ENCODE measurements at regions not wholly inside any gene's neighbourhood (a gene's known extent, or its start where the extent isn't known, plus 50 kb on each side); places are given as distances from the start of the nearest gene placed in this dataset.

DNA sequence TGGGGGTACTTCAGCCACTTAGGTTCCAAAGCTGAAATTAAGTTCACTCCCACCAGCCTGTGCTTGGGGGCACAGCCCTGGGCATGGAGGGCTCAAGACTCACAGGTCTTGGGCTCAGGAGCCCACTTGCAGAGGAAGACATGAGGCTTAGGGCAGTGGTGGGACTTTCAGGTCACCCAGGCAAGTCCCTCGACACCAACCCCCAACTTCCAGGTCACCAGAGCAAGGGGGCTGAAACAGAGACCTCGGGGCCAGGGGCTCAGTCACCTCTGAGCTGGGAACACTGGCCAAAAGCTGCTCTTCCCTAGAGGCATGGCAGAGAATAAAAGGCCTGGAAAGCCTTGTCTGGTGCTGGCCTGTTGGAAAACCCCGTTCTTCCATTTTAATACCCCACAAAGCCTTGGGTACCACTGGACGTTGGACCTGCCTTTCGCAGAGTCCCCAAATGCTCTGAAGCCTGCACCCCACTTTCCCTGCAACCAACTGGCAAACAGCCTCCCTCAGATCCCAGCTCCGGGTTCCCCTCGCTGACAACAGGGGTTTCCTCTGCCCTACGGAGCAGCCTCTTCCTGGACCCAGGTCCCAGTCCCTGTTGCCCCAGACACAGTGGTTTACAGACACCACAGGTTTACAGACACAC lies 160.9 kb upstream of the PMEPA1 start:
- no peak overlapping the region for H3K9ac ChIP-seq (ENCODE audit: low read length)
- no peak for ATAC-seq
- H3K9me2 ChIP-seq (ENCODE audit: insufficient read depth): no peaks in the 10 kb centered on the region
- H3K36me3 ChIP-seq (ENCODE audit: control insufficient read depth in 1 of 2, insufficient read depth in 2 of 2, low read length in 2 of 2): no peaks in the 10 kb centered on the region
- H3K4me2 ChIP-seq (ENCODE audit: low read length): no peak overlapping the region
- CTCF ChIA-PET: no interaction called here
- no peak for DNase-seq (ENCODE audit: low read depth, low spot score)
- no peak overlapping the region for H3K4me3 ChIP-seq (replicated peaks in 1 of 2; ENCODE audit: low read depth in 1 of 2, low read length in 2 of 2)
- RAD21 ChIA-PET (ENCODE audit: low non-redundant PET in 1 of 2, low total read pairs in 2 of 2, uncharacterized antibody in 2 of 2, unreplicated experiment in 2 of 2): no interaction called here
- BruUV-seq (replicated peaks): no TSS peak
- H3K4me1 ChIP-seq (ENCODE audit: control insufficient read depth in 1 of 2, insufficient read depth in 2 of 2, low read length in 2 of 2): no peaks in the 10 kb centered on the region
- H4K20me1 ChIP-seq (ENCODE audit: insufficient read depth): no peaks in the 10 kb centered on the region
- H3K27me3 ChIP-seq (ENCODE audit: insufficient read depth, low read length): peaks cover 52% of the 10 kb centered on the region
- H3K79me2 ChIP-seq (ENCODE audit: insufficient read depth, low read length): no peaks in the 10 kb centered on the region
- no peak overlapping the region for H3K27ac ChIP-seq (ENCODE audit: low read depth, low read length)
- no peaks in the 10 kb centered on the region for H3K9me3 ChIP-seq (ENCODE audit: control insufficient read depth in 1 of 2, insufficient read depth in 1 of 2, low read depth in 1 of 2, low read length in 2 of 2)
- H2AFZ ChIP-seq (ENCODE audit: low read depth, low read length, poor library complexity, severe bottlenecking): no peak overlapping the region
- intact Hi-C loops (cut with micrococcal nuclease): no loop called here
- POLR2A ChIA-PET: no interaction called here
- TF ChIP-seq POLR2A (IDR thresholded peaks at IDR 0.05; ENCODE audit: borderline replicate concordance, extremely low read depth, insufficient read depth, insufficient read length): no peak
- no peak for TF ChIP-seq YY1 (IDR thresholded peaks at IDR 0.05; ENCODE audit: extremely low read depth, insufficient replicate concordance, low read depth, low read length)
- no peak for TF ChIP-seq JUND (IDR thresholded peaks at IDR 0.05)
- TF ChIP-seq ATF3 (IDR thresholded peaks at IDR 0.05): no peak
- TF ChIP-seq CEBPB (IDR thresholded peaks at IDR 0.05; ENCODE audit: low read depth): no peak
- no peak for TF ChIP-seq ZFX (IDR thresholded peaks at IDR 0.05)
- TF ChIP-seq SRF (IDR thresholded peaks at IDR 0.05; ENCODE audit: low read depth): no peak
- no peak for TF ChIP-seq ELF1 (IDR thresholded peaks at IDR 0.05; ENCODE audit: borderline replicate concordance, low read depth)
- no peak for TF ChIP-seq CBX3 (IDR thresholded peaks at IDR 0.05; ENCODE audit: low read depth)
- no peak for TF ChIP-seq SP1 (IDR thresholded peaks at IDR 0.05; ENCODE audit: low read depth)
- TF ChIP-seq, protein P1, sequence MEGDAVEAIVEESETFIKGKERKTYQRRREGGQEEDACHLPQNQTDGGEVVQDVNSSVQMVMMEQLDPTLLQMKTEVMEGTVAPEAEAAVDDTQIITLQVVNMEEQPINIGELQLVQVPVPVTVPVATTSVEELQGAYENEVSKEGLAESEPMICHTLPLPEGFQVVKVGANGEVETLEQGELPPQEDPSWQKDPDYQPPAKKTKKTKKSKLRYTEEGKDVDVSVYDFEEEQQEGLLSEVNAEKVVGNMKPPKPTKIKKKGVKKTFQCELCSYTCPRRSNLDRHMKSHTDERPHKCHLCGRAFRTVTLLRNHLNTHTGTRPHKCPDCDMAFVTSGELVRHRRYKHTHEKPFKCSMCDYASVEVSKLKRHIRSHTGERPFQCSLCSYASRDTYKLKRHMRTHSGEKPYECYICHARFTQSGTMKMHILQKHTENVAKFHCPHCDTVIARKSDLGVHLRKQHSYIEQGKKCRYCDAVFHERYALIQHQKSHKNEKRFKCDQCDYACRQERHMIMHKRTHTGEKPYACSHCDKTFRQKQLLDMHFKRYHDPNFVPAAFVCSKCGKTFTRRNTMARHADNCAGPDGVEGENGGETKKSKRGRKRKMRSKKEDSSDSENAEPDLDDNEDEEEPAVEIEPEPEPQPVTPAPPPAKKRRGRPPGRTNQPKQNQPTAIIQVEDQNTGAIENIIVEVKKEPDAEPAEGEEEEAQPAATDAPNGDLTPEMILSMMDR (IDR thresholded peaks at IDR 0.05 in 2 of 3, conservative IDR thresholded peaks at IDR 0.05 in 1 of 3; ENCODE audit: borderline replicate concordance in 1 of 3, insufficient read depth in 1 of 3, low read depth in 2 of 3, low read length in 2 of 3): no peak
- TF ChIP-seq EGR1 (IDR thresholded peaks at IDR 0.05; ENCODE audit: low read depth): no peak
- no peak for TF ChIP-seq SIN3A (IDR thresholded peaks at IDR 0.05; ENCODE audit: low read depth)
- no peak for TF ChIP-seq RAD21 (IDR thresholded peaks at IDR 0.05; ENCODE audit: low read depth)
- no peak for TF ChIP-seq EZH2 (IDR thresholded peaks at IDR 0.05)
- TF ChIP-seq TCF7L2 (IDR thresholded peaks at IDR 0.05; ENCODE audit: borderline replicate concordance, extremely low read depth, insufficient read depth, insufficient read length): no peak
- no peak for TF ChIP-seq EZH2phosphoT487 (IDR thresholded peaks at IDR 0.05; ENCODE audit: borderline replicate concordance)

All from HCT116 (cell line).